ENCODE measurements at regions not wholly inside any gene's neighbourhood (a gene's known extent, or its start where the extent isn't known, plus 50 kb on each side); places are given as distances from the start of the nearest gene placed in this dataset.
A peak's percentile ranks its signal among the peaks of the same experiment; 100 is the strongest.

- DNase-seq: no peak
Observed at GRCh38 chr11:110918351-110918750, 206.1 kb upstream of the ARHGAP20 start.

GRCh38 chr11:110912437-110912836, 200.2 kb upstream of the ARHGAP20 start:
- DNase-seq: no peak

GRCh38 chr11:110910384-110910783, 198.1 kb upstream of the ARHGAP20 start:
- no peak for DNase-seq

DNA sequence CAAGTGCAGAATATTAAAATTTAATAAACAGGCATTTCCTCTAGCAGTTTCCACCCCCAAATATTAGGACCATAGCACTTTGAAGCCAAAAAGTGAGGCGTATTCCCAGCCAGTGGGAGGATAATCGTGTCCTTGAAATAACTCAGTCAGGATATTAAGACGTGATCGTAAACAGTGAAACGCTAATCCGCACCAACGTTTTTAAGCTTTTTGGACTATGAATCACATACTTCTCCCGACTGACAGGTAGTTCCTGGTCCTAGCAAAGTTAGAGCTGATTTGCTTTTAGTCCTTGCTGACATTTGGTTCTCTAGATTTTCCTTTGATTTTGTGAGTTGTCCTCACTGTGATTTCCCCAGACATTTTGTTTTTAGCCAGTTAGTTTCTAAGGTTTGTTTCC, 197.1 kb upstream of the ARHGAP20 start:
- no peak for DNase-seq

DNA sequence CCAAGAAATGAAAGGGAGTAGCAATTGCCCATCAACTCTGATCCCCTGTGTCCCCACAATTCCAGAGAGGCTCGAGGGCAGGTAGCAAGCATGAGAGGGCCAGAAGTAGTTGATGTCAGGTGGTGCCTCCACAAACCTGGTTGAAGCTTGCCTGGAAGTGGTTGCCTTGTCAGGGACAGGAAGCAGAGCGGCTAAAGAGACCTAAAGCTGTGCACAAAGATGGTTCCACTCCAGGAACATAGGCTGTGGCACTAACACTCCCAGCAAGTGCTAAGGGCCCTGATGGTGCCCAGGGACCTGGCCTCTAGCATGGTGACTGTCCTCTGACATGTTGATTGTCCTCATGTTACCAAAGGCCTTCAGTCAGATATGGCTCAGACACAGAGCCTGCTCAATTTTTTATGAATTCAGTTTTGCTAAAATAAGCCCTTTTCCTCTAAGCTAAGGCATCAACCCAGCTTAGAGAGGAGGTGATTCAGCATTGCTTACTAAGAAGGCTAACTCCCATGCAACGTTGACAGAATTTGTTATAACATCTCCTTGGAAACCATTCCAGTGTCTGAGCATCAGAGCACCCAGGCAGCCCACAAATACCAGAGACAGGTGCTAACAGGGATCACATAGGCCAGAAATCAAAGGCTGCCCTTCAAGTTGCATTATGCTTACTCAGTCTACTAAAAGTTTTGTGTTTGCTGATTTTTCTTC, 196.3 kb upstream of the ARHGAP20 start:
- no peak for DNase-seq

DNA sequence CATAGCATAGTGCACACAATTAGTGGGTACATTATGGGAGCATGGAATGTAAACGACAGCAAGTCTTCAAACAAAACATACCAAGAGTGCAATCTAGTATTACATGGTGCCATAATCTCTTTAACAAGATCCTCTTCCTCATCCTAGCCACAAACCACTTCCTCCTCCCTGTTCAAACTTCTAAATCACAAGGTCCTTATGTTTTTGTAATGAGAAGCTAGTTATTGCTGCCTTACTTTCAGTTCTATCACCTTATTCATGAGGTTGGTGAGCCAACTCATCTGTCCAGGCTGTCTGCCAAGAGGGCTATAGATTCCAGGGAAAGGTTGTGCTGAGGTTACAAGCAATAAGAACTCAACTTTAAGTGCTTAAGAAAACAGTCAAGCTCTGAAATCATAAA, 195.4 kb upstream of the ARHGAP20 start:
- peak; percentile 87 for DNase-seq

DNA sequence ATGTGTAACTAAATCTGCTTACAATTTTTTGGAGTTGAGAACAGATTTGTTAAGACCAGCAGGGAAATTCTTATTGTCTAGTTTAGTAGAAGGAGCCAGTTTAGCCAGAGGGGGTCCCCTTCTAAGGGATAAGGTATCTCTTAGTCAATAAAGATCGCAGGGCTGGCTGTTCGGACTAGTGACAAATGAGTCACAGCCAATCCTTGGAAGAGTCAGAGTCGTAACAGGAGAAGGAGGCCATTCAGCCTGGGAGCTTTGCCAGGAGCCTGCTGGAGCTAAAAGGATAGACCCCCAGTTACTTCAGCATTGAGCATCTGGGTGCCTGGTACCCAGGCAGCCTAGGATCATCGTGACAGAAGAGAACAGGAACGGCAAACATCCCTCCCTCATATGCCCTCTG, 191.6 kb upstream of the ARHGAP20 start:
- no peak for DNase-seq

GRCh38 chr11:110903378-110903777, 191.1 kb upstream of the ARHGAP20 start:
- no peak for DNase-seq

DNA sequence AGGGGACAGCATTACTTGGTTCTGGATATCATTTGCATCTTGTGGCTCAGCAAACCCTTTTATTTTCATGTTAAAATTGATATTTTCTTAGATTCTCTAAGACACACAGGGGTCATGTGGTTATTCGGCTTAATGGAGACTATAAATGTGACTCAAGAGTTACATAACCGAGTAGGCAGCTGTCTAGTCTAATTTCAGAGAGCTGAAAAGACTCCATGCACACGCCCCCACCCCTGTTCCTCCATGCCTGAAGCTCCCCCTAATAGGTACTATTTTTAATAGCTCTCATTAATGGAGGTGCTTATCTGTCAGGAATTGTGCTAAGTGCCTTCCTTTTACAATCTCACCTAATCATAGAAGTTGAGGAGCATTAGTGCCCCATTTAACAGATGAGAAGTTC, 189.2 kb upstream of the ARHGAP20 start:
- peak; percentile 29 for DNase-seq

DNA sequence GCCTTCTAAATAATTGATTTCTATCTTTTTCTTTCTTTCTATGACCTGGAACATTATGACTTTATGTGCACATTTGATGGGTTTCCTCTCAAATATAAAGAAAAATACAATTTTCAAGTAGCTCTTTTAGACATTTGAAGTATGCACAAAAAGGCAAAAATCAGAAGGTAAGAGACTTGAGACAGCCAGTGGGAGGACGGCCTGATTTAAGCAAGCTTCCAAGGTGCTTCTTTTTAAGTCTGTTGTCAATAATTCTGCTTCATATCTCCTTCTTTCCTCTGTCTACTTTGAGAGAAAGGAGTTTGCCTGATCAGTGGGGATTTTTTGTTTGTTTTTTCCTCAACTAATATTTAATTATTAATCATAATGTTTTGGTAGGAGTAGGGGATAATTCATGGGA, 188.2 kb upstream of the ARHGAP20 start:
- DNase-seq: no peak

DNA sequence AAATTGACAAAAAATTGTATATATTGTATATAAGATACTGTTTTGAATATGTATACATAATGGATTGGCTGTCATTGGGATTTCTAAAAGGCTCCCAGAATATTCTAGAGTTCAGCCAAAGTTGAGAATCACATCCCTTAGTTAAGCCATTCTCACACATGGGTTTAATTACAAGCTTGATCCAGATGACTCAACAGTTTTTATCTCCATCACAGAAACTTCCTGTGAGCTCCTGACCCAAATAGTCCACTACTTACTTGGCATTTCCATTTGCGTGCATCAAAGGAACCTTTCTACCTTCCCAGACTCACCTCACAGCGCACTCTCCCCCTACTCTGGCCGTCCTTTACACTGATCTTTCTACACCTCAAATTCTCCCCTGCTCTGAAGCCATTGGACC, 184.8 kb upstream of the ARHGAP20 start:
- no peak for DNase-seq

- DNase-seq: no peak
Observed at GRCh38 chr11:110896358-110896757, 184.1 kb upstream of the ARHGAP20 start.

DNA sequence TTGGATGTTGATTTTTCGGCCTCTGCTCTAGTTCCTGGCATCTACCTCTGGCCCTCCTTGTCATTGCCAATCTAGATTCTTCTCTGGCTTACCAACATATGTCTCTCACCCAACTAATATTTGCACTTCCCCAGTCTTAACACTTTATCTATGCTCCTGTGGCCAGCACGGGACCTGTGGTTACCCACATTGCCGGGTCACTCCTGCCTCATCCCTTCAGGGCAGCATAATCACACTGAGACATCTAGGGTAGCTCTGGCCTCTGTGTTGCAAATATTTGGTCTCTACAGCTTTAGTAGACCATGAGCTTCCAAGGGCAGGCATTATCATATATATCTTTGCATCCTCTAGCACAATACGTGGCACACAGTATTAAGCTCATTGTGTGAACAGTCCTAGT, 182.0 kb upstream of the ARHGAP20 start:
- DNase-seq: no peak

DNA sequence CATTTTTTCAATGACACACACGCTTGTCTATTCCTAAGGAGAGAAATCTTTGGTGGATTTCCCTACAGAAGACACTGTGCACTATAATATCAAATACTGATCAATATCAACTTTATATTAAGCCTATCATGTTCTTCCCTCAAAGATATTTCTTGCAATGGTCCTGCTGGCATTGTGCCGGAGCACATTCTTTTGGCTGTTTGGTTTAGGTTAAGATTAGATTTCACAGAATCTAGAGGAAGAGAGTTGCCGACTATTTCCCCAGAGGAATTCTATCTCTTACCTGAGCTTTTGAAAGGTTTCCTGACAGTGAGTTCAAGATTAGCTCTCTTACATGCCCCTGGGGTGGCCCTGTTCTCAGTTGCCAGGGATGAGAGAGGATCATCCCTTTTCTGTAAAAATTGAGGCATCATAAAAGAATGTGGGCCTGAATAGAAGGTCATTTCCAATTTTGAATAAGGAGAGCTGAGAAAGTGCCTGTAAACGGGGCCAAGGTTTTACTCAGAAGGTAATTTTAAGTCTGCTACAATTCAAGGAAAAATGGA, 180.6 kb upstream of the ARHGAP20 start:
- DNase-seq: no peak

GRCh38 chr11:110891411-110891810, 179.2 kb upstream of the ARHGAP20 start:
- DNase-seq: peak; percentile 8

DNA sequence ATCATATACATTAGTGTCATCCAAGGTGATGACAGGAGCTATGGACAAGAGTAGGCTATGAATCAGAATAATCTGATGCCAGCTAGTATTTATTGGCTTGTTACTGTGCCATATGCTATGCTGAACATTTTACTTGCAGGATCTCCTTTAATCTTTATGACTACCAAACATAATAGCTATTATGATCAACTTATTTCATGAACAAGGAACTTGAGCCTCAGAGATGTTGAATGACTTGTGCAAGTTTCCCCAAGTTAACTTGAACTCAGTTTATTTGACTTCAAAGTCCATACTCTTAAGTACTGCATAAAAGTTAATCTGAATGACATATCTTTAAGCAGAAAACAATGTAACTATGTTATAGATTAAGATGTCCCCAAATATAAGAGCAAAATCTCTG, 178.8 kb upstream of the ARHGAP20 start:
- no peak for DNase-seq

DNA sequence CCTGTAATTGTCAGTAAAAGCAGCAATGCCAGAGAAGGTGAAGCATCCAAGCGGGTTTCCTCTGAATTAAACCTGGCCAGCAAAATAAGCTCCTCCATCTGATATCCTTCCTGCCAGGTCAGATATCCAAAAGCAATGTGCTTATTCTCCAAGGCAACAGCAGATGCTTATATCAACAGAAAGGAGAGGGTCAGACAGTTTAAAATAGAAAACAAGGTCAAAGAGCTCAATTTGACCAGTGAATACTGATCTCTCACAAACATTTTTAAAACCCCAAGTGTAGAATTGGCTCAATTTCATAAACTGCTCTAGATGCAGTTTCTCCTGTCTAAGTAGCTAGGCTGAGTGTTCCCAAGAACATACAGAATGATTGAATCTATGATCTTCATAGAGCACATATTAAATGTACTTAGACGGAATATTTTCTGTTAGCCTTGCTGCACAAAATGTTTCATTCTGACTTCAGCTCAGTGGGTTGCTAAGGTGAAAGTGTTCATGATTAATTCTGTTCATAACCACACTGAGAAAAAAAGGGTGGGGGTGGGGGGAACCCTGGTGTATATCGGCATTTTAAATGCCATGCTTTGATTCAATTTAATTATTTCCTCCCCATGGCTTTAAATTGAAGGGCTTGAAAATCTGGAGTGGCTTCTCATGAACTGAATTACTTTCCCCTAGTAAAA, 174.2 kb upstream of the ARHGAP20 start:
- DNase-seq: no peak

DNA sequence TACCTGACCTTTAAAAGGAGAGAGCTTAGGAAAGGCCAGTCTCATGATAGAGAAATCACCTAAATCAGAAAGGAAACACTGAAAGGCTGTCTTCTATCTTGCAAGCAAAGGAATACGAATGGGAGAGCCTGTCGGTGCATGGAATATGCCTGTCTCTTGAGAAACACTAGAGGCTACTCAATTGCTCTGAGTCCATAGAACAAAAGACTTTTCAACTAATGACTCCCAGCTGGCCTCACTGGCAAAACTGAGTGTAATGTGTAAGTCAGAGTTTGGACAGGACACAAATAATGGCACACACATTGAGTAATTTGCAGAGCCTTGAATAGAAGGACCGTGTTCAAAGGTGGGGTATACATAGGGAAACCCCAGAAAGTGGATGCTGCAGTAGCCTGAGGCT, 171.0 kb upstream of the ARHGAP20 start:
- DNase-seq: no peak

- no peak for DNase-seq
Observed at GRCh38 chr11:110878513-110878912, 166.3 kb upstream of the ARHGAP20 start.

- DNase-seq: no peak
Observed at GRCh38 chr11:110874437-110875030, 162.3 kb upstream of the ARHGAP20 start.

DNA sequence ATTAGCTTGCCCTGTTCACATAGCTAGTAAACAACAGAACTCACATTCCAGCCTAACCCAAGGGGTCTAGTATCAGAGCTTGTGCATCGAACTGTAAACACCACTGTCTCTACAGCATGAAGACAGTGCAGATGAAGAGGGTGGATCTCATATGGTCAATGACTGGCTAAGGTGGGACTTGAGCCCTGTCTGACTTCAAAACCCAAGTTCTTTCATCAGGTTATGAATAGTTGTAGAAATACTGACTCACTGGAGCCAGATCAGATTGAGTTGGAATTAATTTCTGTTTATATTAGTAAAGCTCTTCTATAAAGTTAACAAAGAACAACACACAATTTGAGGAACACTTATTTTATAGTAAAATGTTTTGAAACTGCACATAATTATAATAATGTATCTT, 161.7 kb upstream of the ARHGAP20 start:
- DNase-seq: no peak

GRCh38 chr11:110870816-110871522, 158.7 kb upstream of the ARHGAP20 start:
- no peak for DNase-seq

DNA sequence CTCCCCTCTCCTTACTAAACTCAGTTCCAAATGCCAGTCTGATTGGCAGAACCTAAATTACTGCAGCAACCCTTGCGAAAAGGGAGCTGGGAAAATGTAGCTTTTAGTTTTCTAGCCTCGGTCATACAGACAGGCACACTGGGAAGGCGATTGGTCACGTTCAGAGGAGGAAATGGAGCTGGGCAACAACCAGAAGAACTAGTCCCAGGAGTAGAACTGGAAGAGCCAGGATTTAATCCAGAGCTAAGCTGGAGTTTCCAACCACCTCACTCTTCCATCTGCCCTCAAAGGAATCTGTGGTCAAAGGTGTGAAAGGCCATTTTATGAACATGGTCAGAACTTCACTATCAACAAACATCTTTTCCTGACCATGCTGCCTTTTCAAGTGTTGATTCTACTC, 155.7 kb upstream of the ARHGAP20 start:
- no peak for DNase-seq

- DNase-seq: no peak
Observed at GRCh38 chr11:110866081-110866480, 153.8 kb upstream of the ARHGAP20 start.
